GM23338 (cell line): ENCODE measurements at regions not wholly inside any gene's neighbourhood (a gene's known extent, or its start where the extent isn't known, plus 50 kb on each side); places are given as distances from the start of the nearest gene placed in this dataset.

Source experiments
- CREB1 ChIP-seq: fragments of 250-450 bp; sonication (Bioruptor Pico); IDR thresholded peaks from 2 replicates; pipeline ENCODE4 v1.5.0; 2020; ENCODE audit warnings: low read depth, mild to moderate bottlenecking, moderate library complexity
- EZH2 ChIP-seq: fragments of 200-600 bp; sonication (generic); IDR thresholded peaks from one replicate; pipeline ENCODE4 v1.8.0; 2017; ENCODE audit warnings: antibody characterized with exemption, mild to moderate bottlenecking, low read depth; ENCODE audit not compliant: unreplicated experiment
- POLR2AphosphoS5 ChIP-seq: IDR thresholded peaks from 2 replicates; pipeline ENCODE4 v1.6.1; 2016; ENCODE audit warnings: antibody characterized with exemption, low read depth
- ZNF331 ChIP-seq: fragments of 250-450 bp; sonication (Bioruptor Pico); IDR thresholded peaks from 2 replicates; pipeline ENCODE4 v1.5.0; 2020; ENCODE audit warnings: low read depth, mild to moderate bottlenecking, moderate library complexity
- TF ChIP-seq, protein P1 (sequence below), 2 experiments: fragments of 200-600 bp in 1 of 2; sonication (generic) in 1 of 2; conservative IDR thresholded peaks; 2 replicates each; pipeline versions ENCODE4 v1.5.1 to v1.6.1; 2016 to 2017; ENCODE audit warnings: antibody characterized with exemption in 2 of 2, low read depth in 2 of 2, mild to moderate bottlenecking in 2 of 2, moderate library complexity in 1 of 2
- TF ChIP-seq, protein P2 (sequence below): IDR thresholded peaks from one replicate; pipeline ENCODE4 v1.6.1; 2018; ENCODE audit warnings: antibody characterized with exemption; ENCODE audit not compliant: unreplicated experiment

DNA sequence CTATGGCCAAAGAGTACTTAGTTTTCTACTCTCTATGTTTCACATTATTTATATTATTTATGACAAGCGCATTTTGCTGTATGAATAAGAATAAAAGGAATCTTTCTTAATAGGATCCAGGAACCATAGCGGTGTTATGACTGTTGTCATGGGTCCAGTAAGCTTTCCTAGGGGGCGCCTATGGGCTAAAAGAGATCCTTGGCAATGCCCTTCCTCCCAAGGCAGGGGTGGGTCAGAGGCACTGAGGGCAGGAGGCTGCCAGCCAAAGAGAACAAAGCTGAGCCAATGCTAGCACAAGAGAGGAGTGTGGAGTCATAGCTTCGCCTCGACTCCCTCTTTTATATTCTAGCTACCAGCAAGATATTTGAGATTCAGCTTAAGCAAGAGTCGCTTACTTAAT, 98.4 kb upstream of the GNAQ start:
- TF ChIP-seq, protein P1, sequence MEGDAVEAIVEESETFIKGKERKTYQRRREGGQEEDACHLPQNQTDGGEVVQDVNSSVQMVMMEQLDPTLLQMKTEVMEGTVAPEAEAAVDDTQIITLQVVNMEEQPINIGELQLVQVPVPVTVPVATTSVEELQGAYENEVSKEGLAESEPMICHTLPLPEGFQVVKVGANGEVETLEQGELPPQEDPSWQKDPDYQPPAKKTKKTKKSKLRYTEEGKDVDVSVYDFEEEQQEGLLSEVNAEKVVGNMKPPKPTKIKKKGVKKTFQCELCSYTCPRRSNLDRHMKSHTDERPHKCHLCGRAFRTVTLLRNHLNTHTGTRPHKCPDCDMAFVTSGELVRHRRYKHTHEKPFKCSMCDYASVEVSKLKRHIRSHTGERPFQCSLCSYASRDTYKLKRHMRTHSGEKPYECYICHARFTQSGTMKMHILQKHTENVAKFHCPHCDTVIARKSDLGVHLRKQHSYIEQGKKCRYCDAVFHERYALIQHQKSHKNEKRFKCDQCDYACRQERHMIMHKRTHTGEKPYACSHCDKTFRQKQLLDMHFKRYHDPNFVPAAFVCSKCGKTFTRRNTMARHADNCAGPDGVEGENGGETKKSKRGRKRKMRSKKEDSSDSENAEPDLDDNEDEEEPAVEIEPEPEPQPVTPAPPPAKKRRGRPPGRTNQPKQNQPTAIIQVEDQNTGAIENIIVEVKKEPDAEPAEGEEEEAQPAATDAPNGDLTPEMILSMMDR (conservative IDR thresholded peaks at IDR 0.05; ENCODE audit: low read depth in 2 of 2): peak; percentile 57 to 71
- TF ChIP-seq POLR2AphosphoS5 (no peak), CREB1 (CRISPR knock-in tag) (no peak), EZH2 (no peak), ZNF331 (CRISPR knock-in tag) (no peak)
- TF ChIP-seq, protein P2, sequence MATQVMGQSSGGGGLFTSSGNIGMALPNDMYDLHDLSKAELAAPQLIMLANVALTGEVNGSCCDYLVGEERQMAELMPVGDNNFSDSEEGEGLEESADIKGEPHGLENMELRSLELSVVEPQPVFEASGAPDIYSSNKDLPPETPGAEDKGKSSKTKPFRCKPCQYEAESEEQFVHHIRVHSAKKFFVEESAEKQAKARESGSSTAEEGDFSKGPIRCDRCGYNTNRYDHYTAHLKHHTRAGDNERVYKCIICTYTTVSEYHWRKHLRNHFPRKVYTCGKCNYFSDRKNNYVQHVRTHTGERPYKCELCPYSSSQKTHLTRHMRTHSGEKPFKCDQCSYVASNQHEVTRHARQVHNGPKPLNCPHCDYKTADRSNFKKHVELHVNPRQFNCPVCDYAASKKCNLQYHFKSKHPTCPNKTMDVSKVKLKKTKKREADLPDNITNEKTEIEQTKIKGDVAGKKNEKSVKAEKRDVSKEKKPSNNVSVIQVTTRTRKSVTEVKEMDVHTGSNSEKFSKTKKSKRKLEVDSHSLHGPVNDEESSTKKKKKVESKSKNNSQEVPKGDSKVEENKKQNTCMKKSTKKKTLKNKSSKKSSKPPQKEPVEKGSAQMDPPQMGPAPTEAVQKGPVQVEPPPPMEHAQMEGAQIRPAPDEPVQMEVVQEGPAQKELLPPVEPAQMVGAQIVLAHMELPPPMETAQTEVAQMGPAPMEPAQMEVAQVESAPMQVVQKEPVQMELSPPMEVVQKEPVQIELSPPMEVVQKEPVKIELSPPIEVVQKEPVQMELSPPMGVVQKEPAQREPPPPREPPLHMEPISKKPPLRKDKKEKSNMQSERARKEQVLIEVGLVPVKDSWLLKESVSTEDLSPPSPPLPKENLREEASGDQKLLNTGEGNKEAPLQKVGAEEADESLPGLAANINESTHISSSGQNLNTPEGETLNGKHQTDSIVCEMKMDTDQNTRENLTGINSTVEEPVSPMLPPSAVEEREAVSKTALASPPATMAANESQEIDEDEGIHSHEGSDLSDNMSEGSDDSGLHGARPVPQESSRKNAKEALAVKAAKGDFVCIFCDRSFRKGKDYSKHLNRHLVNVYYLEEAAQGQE: no peak
